ENCODE measurements at regions not wholly inside any gene's neighbourhood (a gene's known extent, or its start where the extent isn't known, plus 50 kb on each side); places are given as distances from the start of the nearest gene placed in this dataset.
"Not testable (repeated sequence)": the region's sequence is repeated elsewhere in the genome, so short reads cannot be mapped to it uniquely, and the experiment has no call there.

GRCh38 chr18:5015213-5015612 lies 181.8 kb downstream of the AKAIN1 start:
- DNase-seq = no peak

GRCh38 chr18:5004031-5004820 lies 192.8 kb downstream of the AKAIN1 start:
- DNase-seq = not testable (repeated sequence)

- no peak for DNase-seq
Observed at GRCh38 chr18:4994710-4995109, 202.3 kb downstream of the AKAIN1 start.

GRCh38 chr18:4987452-4988405 lies 209.3 kb downstream of the AKAIN1 start:
- no peak for DNase-seq

- DNase-seq = no peak
Observed at GRCh38 chr18:4986677-4987076, 210.4 kb downstream of the AKAIN1 start.

GRCh38 chr18:4986066-4986465 lies 211.0 kb downstream of the AKAIN1 start:
- no peak for DNase-seq

- no peak for DNase-seq
Observed at GRCh38 chr18:4961121-4961909, 235.7 kb downstream of the AKAIN1 start.

- DNase-seq = no peak
Observed at GRCh38 chr18:4960578-4960977, 236.5 kb downstream of the AKAIN1 start.

- no peak for DNase-seq
Observed at GRCh38 chr18:4931209-4931608, 265.8 kb downstream of the AKAIN1 start.

GRCh38 chr18:4921548-4921947 lies 275.5 kb downstream of the AKAIN1 start:
- no peak for DNase-seq

GRCh38 chr18:4917509-4917908 lies 279.5 kb downstream of the AKAIN1 start:
- not testable (repeated sequence) for DNase-seq

GRCh38 chr18:4908328-4908727 lies 288.7 kb downstream of the AKAIN1 start:
- DNase-seq = no peak

GRCh38 chr18:4906856-4907255 lies 290.2 kb downstream of the AKAIN1 start:
- no peak for DNase-seq

- DNase-seq = no peak
Observed at GRCh38 chr18:4888251-4889040, 308.6 kb downstream of the AKAIN1 start.

GRCh38 chr18:4878480-4878879 lies 318.6 kb downstream of the AKAIN1 start:
- no peak for DNase-seq

- no peak for DNase-seq
Observed at GRCh38 chr18:4871197-4871596, 325.9 kb downstream of the AKAIN1 start.

- DNase-seq = no peak
Observed at GRCh38 chr18:4870177-4870773, 326.8 kb downstream of the AKAIN1 start.

- no peak for DNase-seq
Observed at GRCh38 chr18:4869155-4869554, 327.9 kb downstream of the AKAIN1 start.

GRCh38 chr18:4858379-4859127 lies 338.5 kb downstream of the AKAIN1 start:
- no peak for DNase-seq

GRCh38 chr18:4854671-4855070 lies 342.4 kb downstream of the AKAIN1 start:
- no peak for DNase-seq

Measured in activated CD8-positive, alpha-beta memory T cell treated with anti-CD3 and anti-CD28 coated beads, Interleukin-2, amount 50 U/mL, for 48 hours (primary cell).